Stomach smooth muscle (tissue), 2 donors: ENCODE measurements at regions not wholly inside any gene's neighbourhood (a gene's known extent, or its start where the extent isn't known, plus 50 kb on each side); places are given as distances from the start of the nearest gene placed in this dataset.
"Not testable (repeated sequence)": the region's sequence is repeated elsewhere in the genome, so short reads cannot be mapped to it uniquely, and the experiment has no call there.

Source experiments
- H3K27ac ChIP-seq: one replicate; pipeline ENCODE4 v1.7.0; 2013; ENCODE audit warnings: mild to moderate bottlenecking, low read length, inconsistent platforms
- H3K27me3 ChIP-seq, 2 donors: one replicate each; pipeline ENCODE4 v1.7.0; 2013; ENCODE audit warnings: low read length in 2 of 2; ENCODE audit not compliant: insufficient read depth in 2 of 2, control insufficient read depth in 1 of 2
- H3K36me3 ChIP-seq, 2 donors: one replicate each; pipeline ENCODE4 v1.7.0; 2013; ENCODE audit warnings: low read length in 2 of 2; ENCODE audit not compliant: control insufficient read depth in 2 of 2, insufficient read depth in 2 of 2
- H3K4me1 ChIP-seq: one replicate; pipeline ENCODE4 v1.7.0; 2013; ENCODE audit warnings: low read length; ENCODE audit not compliant: control insufficient read depth, insufficient read depth
- H3K4me3 ChIP-seq, 2 donors: one replicate each; pipeline ENCODE4 v1.7.0; 2013; ENCODE audit warnings: low read length in 2 of 2
- H3K9ac ChIP-seq, 2 donors: one replicate each; pipeline ENCODE4 v1.7.0; 2013; ENCODE audit warnings: low read length in 2 of 2, mild to moderate bottlenecking in 1 of 2
- H3K9me3 ChIP-seq, 2 donors: one replicate each; pipeline ENCODE4 v1.7.0; 2013; ENCODE audit warnings: low read length in 2 of 2; ENCODE audit not compliant: control insufficient read depth in 2 of 2
- donor health status: healthy.
- donor health status: Pancreatic carcinoma.

DNA sequence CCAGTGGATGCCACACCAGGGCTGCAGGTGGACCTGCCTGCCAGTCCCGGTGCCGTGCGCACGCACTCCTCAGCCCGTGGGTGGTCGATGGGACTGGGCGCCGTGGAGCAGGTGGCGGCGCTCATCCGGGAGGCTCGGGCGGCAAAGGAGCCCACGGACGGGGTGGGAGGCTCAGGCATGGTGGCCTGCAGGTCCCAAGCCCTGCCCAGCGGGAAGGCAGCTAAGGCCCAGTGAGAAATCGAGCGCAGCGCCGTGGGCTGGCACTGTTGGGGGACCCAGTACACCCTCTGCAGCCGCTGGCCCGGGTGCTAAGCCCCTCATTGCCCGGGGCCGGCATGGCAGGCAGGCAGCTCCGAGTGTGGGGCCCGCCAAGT is 1171.8 kb upstream of the B3GALT2 start:
- H3K4me3 ChIP-seq, result no peak overlapping the region
- no peak overlapping the region for H3K27ac ChIP-seq
- no peaks in the 10 kb centered on the region for H3K9me3 ChIP-seq
- H3K9ac ChIP-seq, result no peak overlapping the region
- no peaks in the 10 kb centered on the region for H3K4me1 ChIP-seq
- H3K36me3 ChIP-seq, result no peaks in the 10 kb centered on the region
- no peaks in the 10 kb centered on the region for H3K27me3 ChIP-seq

GRCh38 chr1:194357573-194358207 is 1171.3 kb upstream of the B3GALT2 start:
- H3K9ac ChIP-seq, H3K9me3 ChIP-seq, H3K27me3 ChIP-seq, H3K4me1 ChIP-seq, H3K36me3 ChIP-seq, H3K27ac ChIP-seq, H3K4me3 ChIP-seq: not testable (repeated sequence)

GRCh38 chr1:194355488-194356106 is 1169.2 kb upstream of the B3GALT2 start:
- Histone ChIP-seq H3K4me1 (no peaks in the 10 kb centered on the region), H3K36me3 (no peaks in the 10 kb centered on the region), H3K27ac (no peak overlapping the region), H3K27me3 (no peaks in the 10 kb centered on the region), H3K9me3 (no peaks in the 10 kb centered on the region), H3K4me3 (no peak overlapping the region), H3K9ac (no peak overlapping the region)

- H3K9me3 ChIP-seq, result no peaks in the 10 kb centered on the region
- no peaks in the 10 kb centered on the region for H3K4me1 ChIP-seq
- H3K9ac ChIP-seq, result no peak overlapping the region
- no peak overlapping the region for H3K27ac ChIP-seq
- no peaks in the 10 kb centered on the region for H3K36me3 ChIP-seq
- no peak overlapping the region for H3K4me3 ChIP-seq
- H3K27me3 ChIP-seq, result no peaks in the 10 kb centered on the region
Observed at GRCh38 chr1:194353121-194353520, 1166.7 kb upstream of the B3GALT2 start.

- Histone ChIP-seq H3K9ac (no peak overlapping the region), H3K9me3 (no peaks in the 10 kb centered on the region), H3K27ac (no peak overlapping the region), H3K4me1 (no peaks in the 10 kb centered on the region), H3K27me3 (no peaks in the 10 kb centered on the region), H3K36me3 (no peaks in the 10 kb centered on the region), H3K4me3 (no peak overlapping the region)
Observed at GRCh38 chr1:194347200-194347599, 1160.8 kb upstream of the B3GALT2 start.

GRCh38 chr1:194342484-194343262 is 1156.3 kb upstream of the B3GALT2 start:
- no peak overlapping the region for H3K9ac ChIP-seq
- H3K27me3 ChIP-seq, result no peaks in the 10 kb centered on the region
- H3K4me1 ChIP-seq, result no peaks in the 10 kb centered on the region
- H3K4me3 ChIP-seq, result no peak overlapping the region
- no peak overlapping the region for H3K27ac ChIP-seq
- no peaks in the 10 kb centered on the region for H3K36me3 ChIP-seq
- H3K9me3 ChIP-seq, result no peaks in the 10 kb centered on the region

DNA sequence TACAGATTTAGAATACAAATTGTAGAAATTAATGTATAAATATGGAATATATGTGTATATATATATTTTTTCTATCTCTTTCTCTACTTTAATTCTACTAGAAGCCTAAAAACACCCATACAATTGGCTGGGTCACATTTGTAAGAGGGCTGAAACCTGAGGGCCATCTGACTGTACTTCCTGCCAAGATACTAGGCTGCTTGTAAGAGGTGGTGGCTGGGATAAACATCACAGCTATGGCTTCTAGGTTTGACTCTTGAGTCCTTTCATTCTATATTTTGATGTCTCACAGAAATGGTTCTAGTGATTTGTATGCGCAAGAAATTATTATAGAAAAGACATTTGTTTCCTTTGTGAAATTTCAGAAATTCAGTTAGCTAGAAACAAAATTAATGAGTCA is 1155.2 kb upstream of the B3GALT2 start:
- no peaks in the 10 kb centered on the region for H3K27me3 ChIP-seq
- H3K9me3 ChIP-seq, result no peaks in the 10 kb centered on the region
- H3K4me1 ChIP-seq, result no peaks in the 10 kb centered on the region
- no peak overlapping the region for H3K9ac ChIP-seq
- no peak overlapping the region for H3K27ac ChIP-seq
- no peak overlapping the region for H3K4me3 ChIP-seq
- H3K36me3 ChIP-seq, result no peaks in the 10 kb centered on the region

DNA sequence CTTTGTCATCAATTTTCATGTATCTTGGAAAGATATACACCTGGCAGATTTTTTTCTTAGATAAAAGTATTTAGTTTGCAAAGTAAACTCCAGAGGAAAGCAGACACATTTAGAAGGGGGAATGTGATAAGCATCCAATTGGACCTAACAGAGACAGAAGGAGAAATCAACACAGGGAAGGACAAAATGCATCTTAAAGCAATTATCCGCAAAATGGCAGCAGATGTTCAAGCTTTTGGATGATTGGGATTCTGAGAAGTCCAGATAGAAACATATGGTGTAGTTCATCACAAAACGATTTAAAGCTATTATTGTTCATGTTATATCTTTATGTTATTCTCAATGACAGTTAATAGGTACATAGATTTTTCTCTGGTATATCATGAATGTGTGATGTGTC is 1153.1 kb upstream of the B3GALT2 start:
- Histone ChIP-seq H3K4me1 (no peaks in the 10 kb centered on the region), H3K9ac (no peak overlapping the region), H3K9me3 (no peaks in the 10 kb centered on the region), H3K27me3 (no peaks in the 10 kb centered on the region), H3K27ac (no peak overlapping the region), H3K4me3 (no peak overlapping the region), H3K36me3 (no peaks in the 10 kb centered on the region)

DNA sequence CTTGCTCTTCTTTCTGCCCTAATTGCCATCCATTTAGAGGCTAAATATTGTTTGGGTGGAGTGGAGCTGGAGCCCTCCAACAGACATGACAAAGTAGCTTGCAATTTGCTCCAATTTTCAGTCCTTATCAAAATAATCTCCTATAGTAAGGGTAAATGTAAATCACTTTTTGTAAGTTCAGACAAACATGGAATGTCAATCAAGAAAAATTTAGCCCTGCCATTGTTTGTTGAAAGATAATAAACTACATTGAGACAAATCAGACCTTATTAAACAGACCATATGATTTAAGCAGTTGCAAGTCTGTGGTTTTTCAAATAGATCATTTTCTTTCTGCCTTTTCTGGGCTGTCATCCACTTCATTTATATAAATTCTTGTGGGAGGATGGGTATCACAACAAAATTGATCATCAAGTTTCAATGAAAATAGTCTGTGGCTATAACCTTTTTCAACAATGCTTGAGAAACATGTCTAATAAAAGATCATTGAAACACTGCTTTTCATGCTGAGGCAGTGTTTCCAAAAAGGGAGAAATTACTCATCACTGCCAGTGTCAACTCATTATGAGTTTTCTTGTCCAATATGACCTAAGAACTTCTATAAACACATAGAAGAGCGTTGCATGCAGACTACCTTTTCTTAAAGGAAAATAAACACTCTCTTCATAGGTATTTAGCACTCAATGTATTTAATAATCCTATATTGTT is 1152.0 kb upstream of the B3GALT2 start:
- Histone ChIP-seq H3K9me3 (no peaks in the 10 kb centered on the region), H3K36me3 (no peaks in the 10 kb centered on the region), H3K9ac (no peak overlapping the region), H3K27ac (no peak overlapping the region), H3K4me3 (no peak overlapping the region), H3K27me3 (no peaks in the 10 kb centered on the region), H3K4me1 (no peaks in the 10 kb centered on the region)

DNA sequence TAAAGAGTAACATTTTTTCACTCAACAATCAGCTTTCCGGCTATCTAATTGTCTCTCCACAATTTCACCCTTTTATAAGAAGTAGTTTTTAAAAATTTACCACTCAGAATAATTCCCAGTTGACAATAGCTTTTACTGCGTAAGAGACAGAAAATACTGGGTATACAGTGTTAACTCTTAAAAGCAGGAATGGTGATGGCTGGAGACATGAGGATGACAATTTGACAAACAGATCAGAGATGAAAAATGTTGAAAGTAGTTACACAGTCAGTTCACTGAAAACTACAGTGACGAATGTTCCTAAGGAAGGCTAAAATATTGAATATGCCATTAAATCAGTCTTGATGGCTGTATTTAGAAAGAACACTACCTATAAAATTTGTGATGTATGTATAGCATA is 1146.8 kb upstream of the B3GALT2 start:
- Histone ChIP-seq H3K9ac (no peak overlapping the region), H3K4me3 (no peak overlapping the region), H3K27me3 (no peaks in the 10 kb centered on the region), H3K36me3 (no peaks in the 10 kb centered on the region), H3K4me1 (no peaks in the 10 kb centered on the region), H3K27ac (no peak overlapping the region), H3K9me3 (no peaks in the 10 kb centered on the region)
